GM12878 (cell line): ENCODE measurements at regions not wholly inside any gene's neighbourhood (a gene's known extent, or its start where the extent isn't known, plus 50 kb on each side); places are given as distances from the start of the nearest gene placed in this dataset.

Experiments
- ATAC-seq: fragments of 200-7000 bp; cut with Tn5 transposase; 3 replicates; pipeline ENCODE4 v1.9.1; 2020; ENCODE audit warnings: mild to moderate bottlenecking, moderate library complexity
- BruUV-seq: library from RNA; stranded (reverse); fragments of 400-500 nt; replicated peaks from 2 replicates; lab custom pipeline; 2021; lab: Mats Ljungman, UMichigan
- CTCF ChIA-PET: fragments of 300-600 bp; sonication (Branson Sonifier 250); formaldehyde crosslinking; extraction: SDS; loops from one replicate; lab custom pipeline; 2021; ENCODE audit warnings: inconsistent platforms; lab: Yijun Ruan, JAX
- POLR2A ChIA-PET: fragments of 350-600 bp; formaldehyde crosslinking; extraction: SDS; loops from one replicate; lab custom pipeline; 2021; ENCODE audit warnings: inconsistent platforms; lab: Charles Lee
- RAD21 ChIA-PET: fragments of 300-600 bp; sonication (Branson Sonifier 250); formaldehyde crosslinking; loops from one replicate; lab custom pipeline; 2023; ENCODE audit warnings: antibody characterized with exemption; ENCODE audit not compliant: unreplicated experiment; lab: Charles Lee
- SMC1A ChIA-PET: fragments of 300-600 bp; sonication (Branson Sonifier 250); formaldehyde crosslinking; loops from one replicate; lab custom pipeline; 2023; ENCODE audit not compliant: unreplicated experiment, uncharacterized antibody; lab: Charles Lee
- DNase-seq: peaks from one replicate; pipeline ENCODE4 v3.0.0-alpha.2; 2011; ENCODE audit warnings: low read depth, low spot score
- FAIRE-seq: peaks from 3 replicates; lab custom pipeline; 2011; peaks lifted over from hg19 to GRCh38; lab: Jason Lieb, UNC
- H2AFZ ChIP-seq: 2 replicates; pipeline ENCODE4 v1.6.0; 2011; ENCODE audit warnings: low read depth, low read length, control low read depth; ENCODE audit not compliant: control insufficient read depth
- H3K27ac ChIP-seq: 2 replicates; pipeline ENCODE4 v1.5.1; 2011; ENCODE audit warnings: control low read depth; ENCODE audit not compliant: control insufficient read depth, insufficient read depth
- H3K27me3 ChIP-seq, 2 experiments: replicated peaks in 1 of 2; 2 replicates each; pipeline versions ENCODE4 v1.6.0 to v1.6.1; 2011; ENCODE audit warnings: low read length in 1 of 2; ENCODE audit not compliant: control insufficient read depth in 2 of 2, insufficient read depth in 2 of 2
- H3K36me3 ChIP-seq, 2 experiments: 2 replicates each; pipeline ENCODE4 v1.5.1; 2011; ENCODE audit warnings: low read length in 1 of 2; ENCODE audit not compliant: control insufficient read depth in 2 of 2, insufficient read depth in 2 of 2
- H3K4me1 ChIP-seq: 2 replicates; pipeline ENCODE4 v1.6.1; 2011; ENCODE audit warnings: mild to moderate bottlenecking, low read length, moderate library complexity, mixed read lengths; ENCODE audit not compliant: control insufficient read depth, insufficient read depth
- H3K4me2 ChIP-seq: 2 replicates; pipeline ENCODE4 v1.6.0; 2011; ENCODE audit warnings: control low read depth; ENCODE audit not compliant: control insufficient read depth, insufficient read depth
- H3K4me3 ChIP-seq: fragments of 200-600 bp; sonication (generic); 2 replicates; pipeline ENCODE4 v1.5.1; 2016
- H3K79me2 ChIP-seq: 2 replicates; pipeline ENCODE4 v1.6.0; 2011; ENCODE audit warnings: low read length; ENCODE audit not compliant: control insufficient read depth, insufficient read depth
- H3K9ac ChIP-seq: 2 replicates; pipeline ENCODE4 v1.8.0; 2011; ENCODE audit warnings: low read length, control low read depth, mixed read lengths; ENCODE audit not compliant: control insufficient read depth, insufficient read depth
- H3K9me3 ChIP-seq: replicated peaks from 3 replicates; pipeline ENCODE4 v1.5.1; 2011; ENCODE audit warnings: mild to moderate bottlenecking, low read length; ENCODE audit not compliant: control insufficient read depth, insufficient read depth
- H4K20me1 ChIP-seq: 2 replicates; pipeline ENCODE4 v1.6.0; 2011; ENCODE audit not compliant: control insufficient read depth, insufficient read depth
- ATF7 ChIP-seq: fragments of 450-650 bp; IDR thresholded peaks from 2 replicates; pipeline ENCODE4 v1.6.1; 2016; ENCODE audit warnings: low read depth, mild to moderate bottlenecking
- CHD4 ChIP-seq: fragments of 200-600 bp; sonication (generic); IDR thresholded peaks from 2 replicates; pipeline ENCODE4 v1.6.1; 2016; ENCODE audit warnings: mild to moderate bottlenecking
- FOXK2 ChIP-seq: fragments of 450-650 bp; IDR thresholded peaks from 2 replicates; pipeline ENCODE4 v1.6.1; 2017; ENCODE audit warnings: mild to moderate bottlenecking, moderate library complexity
- HDGF ChIP-seq: fragments of 450-650 bp; IDR thresholded peaks from 2 replicates; pipeline ENCODE4 v1.6.1; 2016; ENCODE audit warnings: antibody characterized with exemption
- KLF5 ChIP-seq: fragments of 450-650 bp; IDR thresholded peaks from 2 replicates; pipeline ENCODE4 v1.6.1; 2014; ENCODE audit warnings: mild to moderate bottlenecking; ENCODE audit not compliant: partially characterized antibody
- MTA2 ChIP-seq: fragments of 450-650 bp; IDR thresholded peaks from 2 replicates; pipeline ENCODE4 v1.6.1; 2016; ENCODE audit warnings: low read depth, mild to moderate bottlenecking, moderate library complexity
- NFXL1 ChIP-seq: fragments of 450-650 bp; IDR thresholded peaks from 2 replicates; pipeline ENCODE4 v1.6.1; 2017; ENCODE audit warnings: antibody characterized with exemption, mild to moderate bottlenecking, borderline replicate concordance
- RBBP5 ChIP-seq: fragments of 200-600 bp; sonication (generic); conservative IDR thresholded peaks from 2 replicates; pipeline ENCODE4 v1.6.1; 2016
- SIN3A ChIP-seq: IDR thresholded peaks from 2 replicates; pipeline ENCODE4 v1.6.1; 2012; ENCODE audit warnings: low read depth, low read length, improper control_type of control experiment
- TCF12 ChIP-seq: IDR thresholded peaks from 2 replicates; pipeline ENCODE4 v1.6.1; 2011; ENCODE audit warnings: low read depth, mild to moderate bottlenecking, low read length
- WRNIP1 ChIP-seq: IDR thresholded peaks from 2 replicates; pipeline ENCODE4 v1.6.1; 2011; ENCODE audit warnings: low read depth, low read length, improper control_type of control experiment, borderline replicate concordance
- ZNF24 ChIP-seq: fragments of 450-650 bp; IDR thresholded peaks from 2 replicates; pipeline ENCODE4 v1.6.1; 2017; ENCODE audit warnings: antibody characterized with exemption, mild to moderate bottlenecking
- WGBS: methylation state at CpG from one replicate; pipeline ENCODE4 v1.1.6; 2016; ENCODE audit warnings: low lambda C conversion rate; ENCODE audit not compliant: insufficient replicate concordance, insufficient coverage; ENCODE audit errors: missing lambda C conversion rate; 5-methylcytosine and 5-hydroxymethylcytosine counted together
- in situ Hi-C: fragments of 300-500 bp; cut with MboI; formaldehyde crosslinking; loops from 9 replicates; pipeline ENCODE4 v1.14.3; 2018; ENCODE audit warnings: mixed read lengths
- intact Hi-C: fragments of 100-400 bp; cut with micrococcal nuclease; formaldehyde crosslinking; loops from one replicate; pipeline ENCODE4 v1.14.2; 2022; ENCODE audit not compliant: unreplicated experiment
- TF ChIP-seq, protein P1 (sequence below): fragments of 450-650 bp; conservative IDR thresholded peaks from 2 replicates; pipeline ENCODE4 v1.6.1; 2017; ENCODE audit warnings: mild to moderate bottlenecking, moderate library complexity
- TF ChIP-seq, protein P2 (sequence below): fragments of 150-350 bp; IDR thresholded peaks from 2 replicates; pipeline ENCODE4 v1.6.1; 2016; ENCODE audit warnings: low read depth, low read length

DNA sequence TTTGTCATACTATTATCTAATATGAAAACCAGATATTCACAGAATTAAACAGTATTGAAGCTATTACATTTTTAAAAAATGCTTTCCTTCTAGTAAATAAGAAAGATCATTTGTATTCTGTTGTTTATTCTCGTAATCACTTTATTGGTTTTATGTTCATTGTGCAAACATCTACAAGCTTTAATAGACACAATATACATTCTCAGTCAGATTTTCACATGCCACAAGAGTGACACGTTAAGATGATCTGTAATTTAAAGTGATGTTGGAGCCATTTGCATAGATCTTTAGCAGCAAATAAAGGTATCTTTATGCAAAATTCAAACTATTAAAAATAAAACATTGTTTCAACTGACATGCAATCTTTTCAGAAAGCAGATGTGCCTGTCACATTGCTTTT lies 469.9 kb downstream of the PCDH11X start:
- CTCF ChIA-PET, result no interaction called here
- no peaks in the 10 kb centered on the region for H3K4me1 ChIP-seq
- in situ Hi-C loops, result no loop called here
- no peak overlapping the region for H3K4me2 ChIP-seq
- no peak overlapping the region for H3K9ac ChIP-seq
- ATAC-seq (no peak), DNase-seq (no peak), FAIRE-seq (no peak)
- POLR2A ChIA-PET, result no interaction called here
- no peak overlapping the region for H3K4me3 ChIP-seq
- intact Hi-C loops, result no loop called here
- RAD21 ChIA-PET, result no interaction called here
- H2AFZ ChIP-seq, result no peak overlapping the region
- 44% methylated on average over 2 of the region's 2 CpGs for WGBS
- H3K27ac ChIP-seq, result no peak overlapping the region
- H3K79me2 ChIP-seq, result no peaks in the 10 kb centered on the region
- H3K36me3 ChIP-seq, result no peaks in the 10 kb centered on the region
- H3K9me3 ChIP-seq, result no peaks in the 10 kb centered on the region
- H3K27me3 ChIP-seq, result no peaks in the 10 kb centered on the region
- TF ChIP-seq ATF7 (no peak), CHD4 (no peak), MTA2 (no peak), HDGF (no peak), NFXL1 (no peak)
- TF ChIP-seq, protein P1, sequence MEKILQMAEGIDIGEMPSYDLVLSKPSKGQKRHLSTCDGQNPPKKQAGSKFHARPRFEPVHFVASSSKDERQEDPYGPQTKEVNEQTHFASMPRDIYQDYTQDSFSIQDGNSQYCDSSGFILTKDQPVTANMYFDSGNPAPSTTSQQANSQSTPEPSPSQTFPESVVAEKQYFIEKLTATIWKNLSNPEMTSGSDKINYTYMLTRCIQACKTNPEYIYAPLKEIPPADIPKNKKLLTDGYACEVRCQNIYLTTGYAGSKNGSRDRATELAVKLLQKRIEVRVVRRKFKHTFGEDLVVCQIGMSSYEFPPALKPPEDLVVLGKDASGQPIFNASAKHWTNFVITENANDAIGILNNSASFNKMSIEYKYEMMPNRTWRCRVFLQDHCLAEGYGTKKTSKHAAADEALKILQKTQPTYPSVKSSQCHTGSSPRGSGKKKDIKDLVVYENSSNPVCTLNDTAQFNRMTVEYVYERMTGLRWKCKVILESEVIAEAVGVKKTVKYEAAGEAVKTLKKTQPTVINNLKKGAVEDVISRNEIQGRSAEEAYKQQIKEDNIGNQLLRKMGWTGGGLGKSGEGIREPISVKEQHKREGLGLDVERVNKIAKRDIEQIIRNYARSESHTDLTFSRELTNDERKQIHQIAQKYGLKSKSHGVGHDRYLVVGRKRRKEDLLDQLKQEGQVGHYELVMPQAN, result no peak
- TF ChIP-seq, all 136 proteins: peak for 0
- H4K20me1 ChIP-seq, result no peaks in the 10 kb centered on the region
- SMC1A ChIA-PET, result no interaction called here
- no TSS peak for BruUV-seq

DNA sequence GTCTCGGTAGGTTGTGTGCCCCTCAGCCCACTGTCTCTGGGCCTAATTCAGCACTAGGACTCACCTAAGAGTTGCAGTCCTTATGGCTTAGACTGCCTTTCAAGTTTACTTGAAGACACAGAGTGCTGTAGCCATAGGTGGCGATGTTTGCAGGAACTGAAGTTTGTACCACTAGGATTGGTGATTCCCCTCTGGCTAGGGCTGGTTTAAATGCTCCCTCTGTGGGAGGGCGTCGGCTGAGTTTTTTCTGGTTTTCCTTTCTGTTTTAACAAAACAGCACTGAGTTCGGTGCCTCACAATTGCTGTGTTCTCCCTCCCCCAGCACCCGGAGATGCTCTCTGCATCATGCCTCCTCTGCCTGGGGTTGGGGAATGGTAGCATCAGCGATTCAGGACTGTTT lies 480.9 kb downstream of the PCDH11X start:
- ChIA-PET CTCF (no interaction called here), SMC1A (no interaction called here), POLR2A (no interaction called here), RAD21 (no interaction called here)
- Histone ChIP-seq H3K4me3 (no peak overlapping the region), H3K9me3 (no peaks in the 10 kb centered on the region; the same call in 2 of the 3 replicates), H3K9ac (no peak overlapping the region), H3K4me2 (no peak overlapping the region), H3K4me1 (no peaks in the 10 kb centered on the region), H2AFZ (no peak overlapping the region), H3K27me3 (no peaks in the 10 kb centered on the region), H3K79me2 (no peaks in the 10 kb centered on the region), H3K27ac (no peak overlapping the region), H4K20me1 (no peaks in the 10 kb centered on the region), H3K36me3 (no peaks in the 10 kb centered on the region)
- no peak for TF ChIP-seq TCF12
- no peak for TF ChIP-seq ZNF24
- TF ChIP-seq, protein P2, sequence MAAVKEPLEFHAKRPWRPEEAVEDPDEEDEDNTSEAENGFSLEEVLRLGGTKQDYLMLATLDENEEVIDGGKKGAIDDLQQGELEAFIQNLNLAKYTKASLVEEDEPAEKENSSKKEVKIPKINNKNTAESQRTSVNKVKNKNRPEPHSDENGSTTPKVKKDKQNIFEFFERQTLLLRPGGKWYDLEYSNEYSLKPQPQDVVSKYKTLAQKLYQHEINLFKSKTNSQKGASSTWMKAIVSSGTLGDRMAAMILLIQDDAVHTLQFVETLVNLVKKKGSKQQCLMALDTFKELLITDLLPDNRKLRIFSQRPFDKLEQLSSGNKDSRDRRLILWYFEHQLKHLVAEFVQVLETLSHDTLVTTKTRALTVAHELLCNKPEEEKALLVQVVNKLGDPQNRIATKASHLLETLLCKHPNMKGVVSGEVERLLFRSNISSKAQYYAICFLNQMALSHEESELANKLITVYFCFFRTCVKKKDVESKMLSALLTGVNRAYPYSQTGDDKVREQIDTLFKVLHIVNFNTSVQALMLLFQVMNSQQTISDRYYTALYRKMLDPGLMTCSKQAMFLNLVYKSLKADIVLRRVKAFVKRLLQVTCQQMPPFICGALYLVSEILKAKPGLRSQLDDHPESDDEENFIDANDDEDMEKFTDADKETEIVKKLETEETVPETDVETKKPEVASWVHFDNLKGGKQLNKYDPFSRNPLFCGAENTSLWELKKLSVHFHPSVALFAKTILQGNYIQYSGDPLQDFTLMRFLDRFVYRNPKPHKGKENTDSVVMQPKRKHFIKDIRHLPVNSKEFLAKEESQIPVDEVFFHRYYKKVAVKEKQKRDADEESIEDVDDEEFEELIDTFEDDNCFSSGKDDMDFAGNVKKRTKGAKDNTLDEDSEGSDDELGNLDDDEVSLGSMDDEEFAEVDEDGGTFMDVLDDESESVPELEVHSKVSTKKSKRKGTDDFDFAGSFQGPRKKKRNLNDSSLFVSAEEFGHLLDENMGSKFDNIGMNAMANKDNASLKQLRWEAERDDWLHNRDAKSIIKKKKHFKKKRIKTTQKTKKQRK, result no peak
- TF ChIP-seq WRNIP1, result no peak
- no peak for TF ChIP-seq KLF5
- no peak for TF ChIP-seq RBBP5
- no peak for TF ChIP-seq SIN3A
- no peak for TF ChIP-seq FOXK2
- in situ Hi-C loops (no loop called here), intact Hi-C loops (no loop called here)
- DNase-seq (no peak), ATAC-seq (no peak), FAIRE-seq (no peak)
- BruUV-seq, result no TSS peak
- WGBS, result 60% methylated on average over 7 of the region's 7 CpGs
